HCT116 (cell line): ENCODE measurements at regions not wholly inside any gene's neighbourhood (a gene's known extent, or its start where the extent isn't known, plus 50 kb on each side); places are given as distances from the start of the nearest gene placed in this dataset.

Experiments
- EGR1 ChIP-seq: IDR thresholded peaks from 2 replicates; pipeline ENCODE4 v1.6.1; 2012; ENCODE audit warnings: low read depth
- EZH2 ChIP-seq: fragments of 200-600 bp; sonication (generic); IDR thresholded peaks from 2 replicates; pipeline ENCODE4 v1.6.1; 2017; ENCODE audit warnings: antibody characterized with exemption, mixed run types
- FOSL1 ChIP-seq: IDR thresholded peaks from 2 replicates; pipeline ENCODE4 v1.6.1; 2012; ENCODE audit warnings: low read depth
- JUND ChIP-seq: IDR thresholded peaks from 2 replicates; pipeline ENCODE4 v1.6.1; 2012
- POLR2A ChIP-seq: IDR thresholded peaks from 2 replicates; pipeline ENCODE4 v1.7.0; 2011; ENCODE audit warnings: borderline replicate concordance; ENCODE audit not compliant: insufficient read depth, insufficient read length; ENCODE audit errors: extremely low read depth
- TF ChIP-seq, protein P1 (sequence below), 3 experiments: fragments of 200-600 bp in 1 of 3; sonication (generic) in 1 of 3; IDR thresholded peaks in 2 of 3; conservative IDR thresholded peaks in 1 of 3; 2 replicates each; pipeline ENCODE4 v1.5.1; 2012 to 2017; ENCODE audit warnings: low read depth in 2 of 3, low read length in 2 of 3, antibody characterized with exemption in 1 of 3, borderline replicate concordance in 1 of 3, control low read depth in 1 of 3, mild to moderate bottlenecking in 1 of 3, mixed read lengths in 1 of 3, mixed run types in 1 of 3, moderate library complexity in 1 of 3; ENCODE audit not compliant: insufficient read depth in 1 of 3

- TF ChIP-seq FOSL1: no peak
- no peak for TF ChIP-seq POLR2A
- TF ChIP-seq, protein P1, sequence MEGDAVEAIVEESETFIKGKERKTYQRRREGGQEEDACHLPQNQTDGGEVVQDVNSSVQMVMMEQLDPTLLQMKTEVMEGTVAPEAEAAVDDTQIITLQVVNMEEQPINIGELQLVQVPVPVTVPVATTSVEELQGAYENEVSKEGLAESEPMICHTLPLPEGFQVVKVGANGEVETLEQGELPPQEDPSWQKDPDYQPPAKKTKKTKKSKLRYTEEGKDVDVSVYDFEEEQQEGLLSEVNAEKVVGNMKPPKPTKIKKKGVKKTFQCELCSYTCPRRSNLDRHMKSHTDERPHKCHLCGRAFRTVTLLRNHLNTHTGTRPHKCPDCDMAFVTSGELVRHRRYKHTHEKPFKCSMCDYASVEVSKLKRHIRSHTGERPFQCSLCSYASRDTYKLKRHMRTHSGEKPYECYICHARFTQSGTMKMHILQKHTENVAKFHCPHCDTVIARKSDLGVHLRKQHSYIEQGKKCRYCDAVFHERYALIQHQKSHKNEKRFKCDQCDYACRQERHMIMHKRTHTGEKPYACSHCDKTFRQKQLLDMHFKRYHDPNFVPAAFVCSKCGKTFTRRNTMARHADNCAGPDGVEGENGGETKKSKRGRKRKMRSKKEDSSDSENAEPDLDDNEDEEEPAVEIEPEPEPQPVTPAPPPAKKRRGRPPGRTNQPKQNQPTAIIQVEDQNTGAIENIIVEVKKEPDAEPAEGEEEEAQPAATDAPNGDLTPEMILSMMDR (IDR thresholded peaks at IDR 0.05 in 2 of 3, conservative IDR thresholded peaks at IDR 0.05 in 1 of 3; ENCODE audit: borderline replicate concordance in 1 of 3, insufficient read depth in 1 of 3, low read depth in 2 of 3, low read length in 2 of 3): no peak
- no peak for TF ChIP-seq EZH2
- TF ChIP-seq JUND: no peak
- no peak for TF ChIP-seq EGR1
Measured at GRCh38 chr20:1792274-1792673, 102.9 kb upstream of the SIRPA start.
